ENCODE measurements at regions not wholly inside any gene's neighbourhood (a gene's known extent, or its start where the extent isn't known, plus 50 kb on each side); places are given as distances from the start of the nearest gene placed in this dataset.

DNA sequence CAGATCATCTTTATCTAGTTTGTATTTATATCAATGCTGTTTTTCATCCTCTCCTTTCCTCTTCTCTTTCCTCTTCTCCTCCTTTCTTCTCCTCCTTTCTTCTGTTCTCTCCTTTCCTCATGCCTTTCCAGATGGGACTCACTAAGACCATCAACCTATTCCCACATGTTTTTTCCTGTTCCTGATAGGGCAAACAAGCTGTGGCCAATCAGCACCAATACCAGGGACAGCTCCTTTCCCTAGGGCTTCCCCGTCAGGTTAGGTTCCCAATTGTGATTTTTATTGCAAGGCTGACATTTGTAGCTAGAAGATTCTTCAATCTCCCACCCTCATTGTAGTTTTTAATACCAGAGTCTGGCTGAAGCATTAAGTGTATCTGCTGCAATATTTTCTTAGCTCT is 76.3 kb upstream of the COL8A1 start:
- TF ChIP-seq, protein P1, sequence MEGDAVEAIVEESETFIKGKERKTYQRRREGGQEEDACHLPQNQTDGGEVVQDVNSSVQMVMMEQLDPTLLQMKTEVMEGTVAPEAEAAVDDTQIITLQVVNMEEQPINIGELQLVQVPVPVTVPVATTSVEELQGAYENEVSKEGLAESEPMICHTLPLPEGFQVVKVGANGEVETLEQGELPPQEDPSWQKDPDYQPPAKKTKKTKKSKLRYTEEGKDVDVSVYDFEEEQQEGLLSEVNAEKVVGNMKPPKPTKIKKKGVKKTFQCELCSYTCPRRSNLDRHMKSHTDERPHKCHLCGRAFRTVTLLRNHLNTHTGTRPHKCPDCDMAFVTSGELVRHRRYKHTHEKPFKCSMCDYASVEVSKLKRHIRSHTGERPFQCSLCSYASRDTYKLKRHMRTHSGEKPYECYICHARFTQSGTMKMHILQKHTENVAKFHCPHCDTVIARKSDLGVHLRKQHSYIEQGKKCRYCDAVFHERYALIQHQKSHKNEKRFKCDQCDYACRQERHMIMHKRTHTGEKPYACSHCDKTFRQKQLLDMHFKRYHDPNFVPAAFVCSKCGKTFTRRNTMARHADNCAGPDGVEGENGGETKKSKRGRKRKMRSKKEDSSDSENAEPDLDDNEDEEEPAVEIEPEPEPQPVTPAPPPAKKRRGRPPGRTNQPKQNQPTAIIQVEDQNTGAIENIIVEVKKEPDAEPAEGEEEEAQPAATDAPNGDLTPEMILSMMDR (conservative IDR thresholded peaks at IDR 0.05; ENCODE audit: low read length): no peak
- no peak for TF ChIP-seq EZH2phosphoT487 (IDR thresholded peaks at IDR 0.05; ENCODE audit: borderline replicate concordance)
